ENCODE measurements at regions not wholly inside any gene's neighbourhood (a gene's known extent, or its start where the extent isn't known, plus 50 kb on each side); places are given as distances from the start of the nearest gene placed in this dataset.
A peak's percentile ranks its signal among the peaks of the same experiment; 100 is the strongest.

- TF ChIP-seq CTCF (IDR thresholded peaks at IDR 0.05; ENCODE audit: extremely low read depth, missing control alignments): no peak
- DNase-seq (ENCODE audit: low spot score): no peak
These were observed 289.1 kb upstream of the SORCS1 start for GRCh38 chr10:107453561-107453960.

GRCh38 chr10:107451047-107451446, 286.5 kb upstream of the SORCS1 start:
- TF ChIP-seq CTCF (IDR thresholded peaks at IDR 0.05; ENCODE audit: extremely low read depth, missing control alignments): no peak
- DNase-seq (ENCODE audit: low spot score): no peak

GRCh38 chr10:107450056-107450455, 285.6 kb upstream of the SORCS1 start:
- TF ChIP-seq CTCF (IDR thresholded peaks at IDR 0.05; ENCODE audit: extremely low read depth, missing control alignments): no peak
- DNase-seq (ENCODE audit: low spot score): no peak

DNA sequence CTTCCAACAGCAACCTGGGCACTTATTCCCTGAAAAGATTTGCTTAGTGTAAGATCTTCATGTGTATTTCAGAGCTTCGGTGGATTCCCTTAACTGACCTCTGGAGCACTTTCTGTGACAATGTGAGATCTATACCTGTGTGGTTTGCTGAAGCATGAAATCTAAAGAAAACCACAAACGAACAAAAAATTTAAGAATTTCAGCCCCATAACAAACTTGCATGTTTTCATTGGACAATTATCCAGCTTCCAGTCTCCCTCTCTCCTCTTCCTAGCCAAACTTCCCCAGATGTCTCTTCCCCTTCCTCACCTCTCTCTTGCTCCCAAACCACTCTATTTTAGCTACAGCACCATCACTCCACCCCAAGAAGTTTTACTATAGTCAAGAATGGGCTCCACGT, 279.9 kb upstream of the SORCS1 start:
- DNase-seq (ENCODE audit: low spot score): no peak
- no peak for TF ChIP-seq CTCF (IDR thresholded peaks at IDR 0.05; ENCODE audit: extremely low read depth, missing control alignments)

DNA sequence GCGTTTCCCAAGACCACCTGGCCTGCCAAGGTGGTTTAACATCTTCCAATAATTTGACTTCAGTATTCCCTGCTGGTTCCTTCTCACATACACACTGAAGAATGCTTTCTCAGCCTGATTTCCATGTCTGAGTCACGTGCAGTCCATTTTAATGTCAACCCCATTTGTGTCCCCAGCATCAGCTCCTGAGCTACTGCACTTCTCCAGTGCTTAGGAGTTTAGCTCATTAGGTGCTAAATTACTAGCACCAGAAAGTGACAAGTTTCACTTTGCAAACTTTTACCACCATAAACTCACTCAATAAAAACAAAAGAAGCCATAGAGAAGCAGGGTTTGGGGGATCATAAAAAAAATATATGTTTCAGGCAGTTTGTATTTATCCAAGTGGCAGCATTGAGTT, 279.3 kb upstream of the SORCS1 start:
- DNase-seq (ENCODE audit: low spot score): no peak
- no peak for TF ChIP-seq CTCF (IDR thresholded peaks at IDR 0.05; ENCODE audit: extremely low read depth, missing control alignments)

- TF ChIP-seq CTCF (IDR thresholded peaks at IDR 0.05; ENCODE audit: extremely low read depth, missing control alignments): no peak
- no peak for DNase-seq (ENCODE audit: low spot score)
These were observed 278.8 kb upstream of the SORCS1 start for GRCh38 chr10:107443326-107443725.

DNA sequence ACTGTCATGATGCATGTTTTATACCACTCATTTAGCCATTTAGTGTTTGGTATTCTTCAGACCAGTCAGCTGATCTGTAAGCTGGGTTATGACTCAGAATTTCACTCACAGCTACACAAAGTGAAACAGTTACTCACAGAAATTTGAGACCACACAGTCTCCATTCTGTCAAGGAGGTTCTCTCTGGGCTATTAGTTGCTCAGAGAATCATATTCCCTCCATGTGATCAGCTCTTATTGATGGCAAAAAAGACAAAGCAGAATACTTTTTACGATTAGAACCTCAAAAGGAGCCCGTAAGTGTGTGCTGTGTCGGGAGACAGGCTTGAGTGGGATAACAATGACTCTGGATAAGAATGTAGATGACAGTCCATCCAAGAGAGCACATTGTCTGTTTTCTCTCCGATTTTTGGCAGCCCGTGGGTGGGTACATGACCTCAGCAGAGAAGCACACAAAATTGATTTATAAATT, 277.6 kb upstream of the SORCS1 start:
- TF ChIP-seq CTCF (IDR thresholded peaks at IDR 0.05; ENCODE audit: extremely low read depth, missing control alignments): no peak
- DNase-seq (ENCODE audit: low spot score): peak; percentile 49

Measured in GM20000 (cell line).